GM20000 (cell line): ENCODE measurements at regions not wholly inside any gene's neighbourhood (a gene's known extent, or its start where the extent isn't known, plus 50 kb on each side); places are given as distances from the start of the nearest gene placed in this dataset.

Source experiments
- DNase-seq: peaks from one replicate; pipeline ENCODE4 v3.0.0; 2012; ENCODE audit warnings: low spot score
- TF ChIP-seq, protein P1 (sequence below): IDR thresholded peaks from 2 replicates; pipeline ENCODE4 v1.5.1; 2012; ENCODE audit warnings: mild to moderate bottlenecking, control low read depth; ENCODE audit errors: extremely low read depth, missing control alignments

DNA sequence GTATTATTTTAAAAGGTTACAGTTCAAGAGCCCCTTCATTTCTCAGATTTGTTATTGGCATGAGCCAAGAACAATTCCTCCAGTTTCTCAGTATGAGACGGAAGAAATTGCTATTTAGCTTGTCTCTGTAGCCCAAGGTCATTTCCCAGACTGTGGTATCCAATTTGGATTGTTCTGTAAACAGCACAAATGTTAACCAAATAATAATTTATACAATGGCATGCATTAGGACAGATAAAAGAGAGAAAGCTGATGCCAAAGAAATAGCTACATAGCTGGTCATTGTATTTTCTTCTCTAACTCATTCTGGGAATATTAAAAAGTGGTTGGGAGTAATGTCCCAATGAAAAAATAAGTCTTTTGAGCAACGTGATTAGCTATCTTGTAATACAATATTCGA is 134.6 kb upstream of the NPY2R start:
- TF ChIP-seq, protein P1, sequence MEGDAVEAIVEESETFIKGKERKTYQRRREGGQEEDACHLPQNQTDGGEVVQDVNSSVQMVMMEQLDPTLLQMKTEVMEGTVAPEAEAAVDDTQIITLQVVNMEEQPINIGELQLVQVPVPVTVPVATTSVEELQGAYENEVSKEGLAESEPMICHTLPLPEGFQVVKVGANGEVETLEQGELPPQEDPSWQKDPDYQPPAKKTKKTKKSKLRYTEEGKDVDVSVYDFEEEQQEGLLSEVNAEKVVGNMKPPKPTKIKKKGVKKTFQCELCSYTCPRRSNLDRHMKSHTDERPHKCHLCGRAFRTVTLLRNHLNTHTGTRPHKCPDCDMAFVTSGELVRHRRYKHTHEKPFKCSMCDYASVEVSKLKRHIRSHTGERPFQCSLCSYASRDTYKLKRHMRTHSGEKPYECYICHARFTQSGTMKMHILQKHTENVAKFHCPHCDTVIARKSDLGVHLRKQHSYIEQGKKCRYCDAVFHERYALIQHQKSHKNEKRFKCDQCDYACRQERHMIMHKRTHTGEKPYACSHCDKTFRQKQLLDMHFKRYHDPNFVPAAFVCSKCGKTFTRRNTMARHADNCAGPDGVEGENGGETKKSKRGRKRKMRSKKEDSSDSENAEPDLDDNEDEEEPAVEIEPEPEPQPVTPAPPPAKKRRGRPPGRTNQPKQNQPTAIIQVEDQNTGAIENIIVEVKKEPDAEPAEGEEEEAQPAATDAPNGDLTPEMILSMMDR = no peak
- no peak for DNase-seq

DNA sequence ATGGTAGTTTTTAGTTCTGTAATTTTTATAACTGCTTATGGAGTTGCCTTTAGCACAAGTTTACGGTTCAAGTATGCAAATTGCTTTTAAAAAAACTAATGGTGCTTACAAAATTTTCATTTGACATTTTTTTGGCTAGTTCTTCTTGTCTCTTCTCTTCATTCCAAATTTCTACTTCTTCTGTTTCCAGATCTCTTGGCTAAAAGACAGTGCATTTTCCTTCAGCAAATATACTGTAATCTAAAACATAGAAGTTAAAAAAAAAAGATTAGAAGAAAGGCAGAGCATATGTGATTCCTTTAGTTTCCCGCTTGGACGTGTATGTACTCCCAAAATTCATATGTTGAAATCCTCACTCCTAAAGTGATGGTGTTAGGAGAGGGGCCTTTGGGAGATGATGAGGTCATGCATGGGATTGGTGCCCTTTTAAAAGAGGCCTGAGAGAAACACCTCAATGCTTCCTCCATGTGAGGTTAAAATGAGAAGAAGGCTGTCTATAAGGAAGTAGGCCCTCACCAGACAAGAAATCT is 132.1 kb upstream of the NPY2R start:
- DNase-seq = no peak
- TF ChIP-seq, protein P1 = no peak

DNA sequence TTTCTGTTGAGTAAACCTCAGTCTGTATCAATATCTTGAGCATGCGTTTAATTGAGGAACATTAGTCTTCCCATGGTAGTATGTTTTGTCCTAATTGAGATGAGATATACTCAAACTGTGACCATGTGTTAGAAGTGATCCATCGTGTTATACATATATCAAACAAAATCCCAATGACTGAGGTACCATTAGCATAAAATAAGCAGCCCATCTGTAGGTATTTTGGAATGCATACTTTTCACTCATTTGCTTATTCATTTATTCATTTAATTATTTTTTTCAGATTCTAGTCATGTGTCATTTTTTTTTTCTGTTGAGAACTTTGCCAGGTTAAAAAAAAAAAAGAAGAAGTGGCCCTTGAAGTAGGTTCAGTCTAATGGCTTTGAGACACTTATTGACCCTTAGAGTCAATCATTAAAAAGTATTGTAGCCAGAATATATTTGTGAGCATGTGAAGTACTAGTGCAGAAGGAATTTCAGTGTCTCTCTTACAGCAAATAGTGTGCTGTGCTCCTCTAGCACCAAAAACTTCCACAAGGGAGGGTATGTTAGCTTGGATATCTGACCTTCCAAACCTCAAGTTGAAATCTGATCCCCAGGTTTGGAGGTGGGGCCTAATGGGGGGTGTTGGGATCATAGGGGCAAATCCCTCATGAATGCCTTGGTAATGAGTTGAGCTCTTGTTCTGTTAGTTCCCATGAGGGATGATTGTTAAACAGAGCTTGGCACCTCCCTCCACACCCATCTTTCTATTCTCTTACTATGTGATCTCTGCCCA is 130.8 kb upstream of the NPY2R start:
- DNase-seq = no peak
- TF ChIP-seq, protein P1 = no peak

DNA sequence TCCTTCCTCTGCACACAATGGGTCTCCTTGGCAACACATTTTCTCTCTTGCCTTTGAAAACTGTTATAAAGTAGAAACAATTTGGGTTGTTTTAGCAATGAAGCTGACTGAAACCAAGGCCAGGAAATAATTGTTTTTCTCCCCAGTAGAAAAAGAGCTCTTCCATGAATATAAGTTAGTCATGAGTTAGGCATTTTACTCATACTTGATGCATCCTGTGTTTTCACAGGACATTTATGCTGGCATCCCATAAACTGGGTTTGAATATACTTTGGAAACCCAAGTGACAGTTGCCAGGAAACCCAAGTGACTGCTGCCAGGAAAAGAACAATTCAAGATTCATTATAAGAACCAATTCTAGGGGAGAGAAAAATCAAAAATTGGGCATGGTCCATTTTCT is 128.6 kb upstream of the NPY2R start:
- no peak for DNase-seq
- TF ChIP-seq, protein P1 = no peak

DNA sequence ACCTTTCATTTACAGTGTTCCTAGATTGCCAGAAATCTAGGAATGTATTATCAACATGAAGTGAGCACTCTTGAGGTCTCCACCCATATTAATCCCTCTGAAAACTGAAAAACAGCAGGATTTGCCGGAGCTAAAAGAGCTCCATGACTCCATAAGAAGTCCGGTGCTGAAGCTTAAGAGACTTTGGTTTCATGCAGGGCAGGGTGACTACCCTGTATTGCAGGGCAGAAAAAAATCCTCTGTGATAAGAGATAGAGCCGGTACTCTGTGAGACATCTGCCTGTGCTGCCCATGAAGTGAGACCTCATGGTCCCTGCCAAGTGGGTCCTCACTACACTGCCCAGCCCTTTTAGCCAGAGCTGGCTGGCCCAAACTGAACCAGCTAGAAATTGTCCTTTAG is 127.2 kb upstream of the NPY2R start:
- TF ChIP-seq, protein P1 = no peak
- DNase-seq = no peak

DNA sequence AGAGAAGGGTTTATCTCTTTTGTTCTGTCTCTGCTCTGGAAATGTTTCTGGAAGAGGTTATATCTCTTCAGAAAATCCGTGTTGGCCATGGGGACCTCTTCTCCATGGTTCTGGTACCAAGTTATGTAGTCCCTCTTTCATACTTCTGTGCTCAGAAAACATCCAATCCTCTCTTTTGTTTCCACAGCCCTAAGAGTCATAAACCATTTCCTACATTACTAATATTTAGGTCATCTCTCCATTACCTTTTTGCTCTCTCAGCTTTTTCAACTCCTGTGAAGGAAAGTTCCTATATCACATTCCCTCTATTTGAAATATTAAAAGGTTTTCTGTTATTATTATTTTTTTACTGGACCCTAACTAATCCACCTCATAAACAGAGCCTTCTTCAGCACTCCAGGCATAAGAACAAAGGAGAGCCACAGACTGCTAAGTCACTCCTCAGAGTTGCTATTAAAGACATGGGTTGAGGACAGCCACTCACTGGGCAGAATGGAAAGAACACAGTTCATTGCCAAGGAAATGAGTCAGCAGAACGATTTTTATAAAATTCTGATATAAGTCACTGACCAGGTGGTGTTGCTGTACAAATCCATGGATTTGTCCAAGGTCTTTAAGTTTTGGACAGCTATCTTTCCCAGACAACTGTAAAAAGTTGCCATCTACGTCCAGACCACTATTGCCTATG is 122.4 kb upstream of the NPY2R start:
- TF ChIP-seq, protein P1 = no peak
- no peak for DNase-seq

DNA sequence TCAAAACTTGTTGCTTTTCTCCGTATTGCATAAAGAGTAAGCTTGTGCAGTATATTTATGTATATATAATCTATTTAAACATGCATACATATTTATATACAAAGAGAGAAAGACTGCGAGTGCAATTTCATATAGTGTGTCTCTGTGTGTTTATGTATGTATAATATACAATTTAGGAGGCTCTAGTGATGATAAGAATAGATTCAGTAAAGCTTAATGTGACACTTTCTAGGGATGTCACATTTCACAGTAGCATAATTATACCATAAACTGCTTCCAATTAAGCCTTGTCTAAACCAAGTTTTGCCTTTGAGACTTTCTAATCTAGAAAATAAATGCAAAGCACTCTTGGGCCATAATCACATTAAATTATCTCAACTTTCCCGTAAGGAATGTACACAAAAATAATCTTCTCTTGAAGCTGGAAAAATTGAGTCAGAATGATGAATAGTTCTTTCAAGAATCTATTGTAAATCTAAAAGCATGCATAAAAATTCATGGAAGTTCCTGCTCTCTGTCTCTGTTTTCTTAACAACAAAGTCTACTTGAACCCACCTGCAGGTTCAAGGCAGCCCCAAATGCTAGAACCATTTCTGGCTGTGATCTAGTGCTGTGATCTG is 114.1 kb upstream of the NPY2R start:
- DNase-seq = no peak
- TF ChIP-seq, protein P1 = no peak
